LNCaP clone FGC (cell line): ENCODE measurements at regions not wholly inside any gene's neighbourhood (a gene's known extent, or its start where the extent isn't known, plus 50 kb on each side); places are given as distances from the start of the nearest gene placed in this dataset.

Experiments
- DNase-seq: peaks from one replicate; pipeline ENCODE4 v3.0.0-alpha.2; 2011; ENCODE audit warnings: low read depth
- H3K4me3 ChIP-seq: 2 replicates; pipeline ENCODE4 v1.5.1; 2011; ENCODE audit warnings: mild to moderate bottlenecking, low read depth, low read length, control low read depth
- CTCF ChIP-seq: IDR thresholded peaks from 2 replicates; pipeline ENCODE4 v1.5.1; 2012; ENCODE audit warnings: mild to moderate bottlenecking; ENCODE audit not compliant: control insufficient read depth, insufficient read depth; ENCODE audit errors: extremely low read depth

DNA sequence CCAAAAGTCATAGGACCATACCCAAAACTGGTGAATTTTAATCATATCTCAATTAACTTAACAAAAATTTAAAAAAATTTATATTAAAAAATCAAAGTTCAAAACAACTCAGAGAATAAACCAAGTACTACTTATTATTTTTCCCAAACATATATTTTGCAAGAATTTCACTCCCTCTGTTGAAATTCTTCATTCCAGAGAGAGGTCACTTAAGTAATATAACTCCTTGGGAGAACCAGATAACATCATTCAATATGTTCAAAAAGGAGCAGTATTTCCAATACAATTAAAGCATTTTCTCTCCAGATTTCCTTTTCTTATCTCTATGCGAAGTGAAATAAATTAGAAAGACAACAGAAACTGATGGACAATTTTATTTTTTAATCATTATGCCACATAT, 165.9 kb upstream of the RND3 start:
- no peak for TF ChIP-seq CTCF
- no peak for DNase-seq
- H3K4me3 ChIP-seq, result no peak overlapping the region

GRCh38 chr2:150647943-150648342, 160.5 kb upstream of the RND3 start:
- no peak for DNase-seq
- TF ChIP-seq CTCF, result no peak
- no peak overlapping the region for H3K4me3 ChIP-seq

- no peak overlapping the region for H3K4me3 ChIP-seq
- TF ChIP-seq CTCF, result no peak
- no peak for DNase-seq
These were observed 159.3 kb upstream of the RND3 start for GRCh38 chr2:150646746-150647145.

GRCh38 chr2:150644298-150645067, 157.0 kb upstream of the RND3 start:
- TF ChIP-seq CTCF, result no peak
- DNase-seq, result no peak
- no peak overlapping the region for H3K4me3 ChIP-seq

DNA sequence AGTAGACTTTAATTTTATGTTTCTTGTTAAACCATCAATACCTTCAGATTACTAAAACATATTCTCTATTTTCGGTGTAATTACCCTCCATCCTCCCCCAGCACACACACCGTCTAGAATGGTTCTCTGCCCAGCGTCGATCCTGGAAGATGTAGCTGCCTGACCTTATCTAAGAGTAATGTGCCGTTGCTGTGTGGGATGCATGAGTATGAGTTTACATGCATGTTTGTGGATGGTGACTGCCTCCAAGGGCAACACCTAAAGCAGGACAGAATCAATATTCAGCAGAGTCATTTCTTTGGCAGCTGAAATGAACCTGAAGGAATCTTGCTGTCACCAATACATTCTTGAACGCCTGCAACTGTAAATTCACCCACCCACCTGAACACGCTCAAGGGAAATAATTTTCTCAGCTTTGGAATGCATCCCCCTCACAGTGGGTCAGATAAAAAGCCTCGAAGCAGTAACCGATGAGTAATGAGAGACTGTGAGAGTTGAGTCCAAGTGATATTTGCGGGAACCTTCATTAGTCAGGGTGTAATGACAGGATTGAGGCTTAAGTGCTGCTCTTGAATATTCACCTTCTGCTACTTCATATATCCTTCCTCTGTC, 155.8 kb upstream of the RND3 start:
- DNase-seq, result no peak
- TF ChIP-seq CTCF, result no peak
- no peak overlapping the region for H3K4me3 ChIP-seq

DNA sequence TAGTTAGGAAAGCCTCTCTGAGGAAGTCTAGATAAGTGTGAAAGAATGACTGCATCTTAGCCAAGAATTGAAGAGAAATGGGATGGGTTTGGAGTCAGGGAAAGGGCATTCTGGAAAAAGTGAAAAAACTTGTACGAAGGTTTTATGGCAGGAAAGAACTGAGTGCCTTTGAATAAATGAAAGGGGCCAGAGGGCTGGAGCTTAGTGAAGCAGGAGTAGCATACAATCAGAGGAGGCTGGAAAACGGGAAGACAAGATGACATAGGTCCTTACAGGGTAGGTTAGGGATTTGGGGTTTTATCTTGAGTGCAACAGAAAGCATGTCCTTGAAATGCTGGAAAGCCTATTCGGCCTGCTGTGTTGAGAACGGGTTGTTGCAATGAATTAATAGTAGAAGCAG, 152.6 kb upstream of the RND3 start:
- no peak overlapping the region for H3K4me3 ChIP-seq
- no peak for DNase-seq
- no peak for TF ChIP-seq CTCF
